Suprapubic skin (tissue), 4 donors: ENCODE measurements at regions not wholly inside any gene's neighbourhood (a gene's known extent, or its start where the extent isn't known, plus 50 kb on each side); places are given as distances from the start of the nearest gene placed in this dataset.

Experiments used
- DNase-seq, 2 donors: peaks; one replicate each; pipeline ENCODE4 v3.0.0-alpha.2; 2019; ENCODE audit warnings: low spot score in 2 of 2
- H3K27ac ChIP-seq: fragments of 200-600 bp; sonication (generic); one replicate; pipeline ENCODE4 v1.5.1; 2019
- H3K27me3 ChIP-seq: fragments of 200-600 bp; sonication (generic); one replicate; pipeline ENCODE4 v1.5.1; 2019
- H3K36me3 ChIP-seq: fragments of 200-600 bp; sonication (generic); one replicate; pipeline ENCODE4 v1.5.1; 2019
- H3K4me1 ChIP-seq: fragments of 200-600 bp; sonication (generic); one replicate; pipeline ENCODE4 v1.5.1; 2019
- H3K4me3 ChIP-seq: fragments of 200-600 bp; sonication (generic); one replicate; pipeline ENCODE4 v1.5.1; 2019; ENCODE audit warnings: mild to moderate bottlenecking
- H3K9me3 ChIP-seq: fragments of 200-600 bp; sonication (generic); one replicate; pipeline ENCODE4 v1.5.1; 2019
- CTCF ChIP-seq, 2 donors: fragments of 200-600 bp in 1 of 2; fragments of 450-650 bp in 1 of 2; sonication (generic) in 1 of 2; IDR thresholded peaks; one replicate each; pipeline ENCODE4 v1.5.1; 2016 to 2019; ENCODE audit warnings: antibody characterized with exemption in 2 of 2, mild to moderate bottlenecking in 1 of 2, moderate library complexity in 1 of 2
- EP300 ChIP-seq: sonication (generic); formaldehyde crosslinking; IDR thresholded peaks from one replicate; pipeline ENCODE4 v1.6.1; 2017; ENCODE audit warnings: antibody characterized with exemption
- POLR2A ChIP-seq, 2 donors: fragments of 450-650 bp; IDR thresholded peaks; one replicate each; pipeline ENCODE4 v1.6.1; 2017; ENCODE audit warnings: antibody characterized with exemption in 2 of 2, mild to moderate bottlenecking in 2 of 2, moderate library complexity in 2 of 2
- POLR2AphosphoS5 ChIP-seq, 3 donors: sonication (generic); formaldehyde crosslinking; IDR thresholded peaks; one replicate each; pipeline ENCODE4 v1.6.1; 2017; ENCODE audit warnings: antibody characterized with exemption in 3 of 3
- WGBS: methylation state at CpG from one replicate; pipeline ENCODE4 v1.1.5; 2018; 5-methylcytosine and 5-hydroxymethylcytosine counted together

DNA sequence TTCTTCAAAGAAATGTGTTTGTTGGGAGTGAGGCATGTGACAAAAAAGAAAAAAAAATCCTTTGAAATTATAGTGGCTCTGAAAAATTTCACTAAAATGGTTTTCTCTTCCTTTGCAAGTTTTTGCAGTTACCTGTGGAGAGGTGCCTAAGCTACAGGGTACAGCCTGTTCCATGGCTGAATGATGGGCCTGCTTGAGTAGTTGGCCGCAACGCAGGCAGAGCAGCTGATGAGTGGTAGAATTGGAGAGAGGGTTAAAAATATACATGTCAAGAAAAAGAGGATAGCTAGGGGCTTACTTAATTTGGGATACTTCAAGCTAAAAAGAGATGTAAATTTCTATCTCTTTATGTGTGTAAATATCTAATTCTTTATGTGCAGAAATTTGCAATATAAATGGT, 629.1 kb upstream of the SLC10A2 start:
- Histone ChIP-seq H3K27ac (no peak overlapping the region), H3K36me3 (no peaks in the 10 kb centered on the region), H3K9me3 (no peaks in the 10 kb centered on the region), H3K4me1 (no peaks in the 10 kb centered on the region), H3K4me3 (no peak overlapping the region), H3K27me3 (no peaks in the 10 kb centered on the region)
- 86% methylated on average over 2 of the region's 2 CpGs for WGBS
- no peak for DNase-seq
- no peak for TF ChIP-seq POLR2AphosphoS5 (IDR thresholded peaks at IDR 0.05)
- TF ChIP-seq POLR2A (IDR thresholded peaks at IDR 0.05), result no peak
- no peak for TF ChIP-seq EP300
- no peak for TF ChIP-seq CTCF (IDR thresholded peaks at IDR 0.05)

GRCh38 chr13:103694471-103694870, 628.3 kb upstream of the SLC10A2 start:
- no peaks in the 10 kb centered on the region for H3K27me3 ChIP-seq
- no peak for DNase-seq
- no peaks in the 10 kb centered on the region for H3K9me3 ChIP-seq
- no peak overlapping the region for H3K27ac ChIP-seq
- H3K4me1 ChIP-seq, result no peaks in the 10 kb centered on the region
- 59% methylated on average over 4 of the region's 4 CpGs for WGBS
- no peak for TF ChIP-seq POLR2AphosphoS5 (IDR thresholded peaks at IDR 0.05)
- TF ChIP-seq CTCF (IDR thresholded peaks at IDR 0.05), result no peak
- no peak for TF ChIP-seq EP300
- no peak for TF ChIP-seq POLR2A (IDR thresholded peaks at IDR 0.05)
- H3K36me3 ChIP-seq, result no peaks in the 10 kb centered on the region
- H3K4me3 ChIP-seq, result no peak overlapping the region

DNA sequence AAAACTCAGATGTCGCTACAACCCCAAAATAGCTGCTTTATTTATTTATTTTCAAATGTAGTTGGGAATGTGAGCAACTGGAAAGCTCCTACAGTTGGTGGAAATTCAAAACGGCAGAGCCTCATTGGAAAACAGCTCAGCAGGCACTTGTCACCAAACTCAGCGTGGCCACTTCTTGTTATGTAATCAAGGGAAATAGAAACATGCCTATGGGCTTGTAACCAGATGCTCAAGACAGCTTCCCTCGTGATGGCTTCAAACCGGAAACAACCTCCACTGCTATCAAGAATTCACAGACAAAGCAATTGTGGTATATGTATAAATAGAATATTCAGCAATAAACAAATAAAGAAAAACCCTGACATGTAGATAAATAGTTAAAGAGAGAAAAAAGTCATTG, 627.8 kb upstream of the SLC10A2 start:
- DNase-seq, result no peak
- H3K27me3 ChIP-seq, result no peaks in the 10 kb centered on the region
- no peaks in the 10 kb centered on the region for H3K36me3 ChIP-seq
- H3K4me1 ChIP-seq, result no peaks in the 10 kb centered on the region
- H3K9me3 ChIP-seq, result no peaks in the 10 kb centered on the region
- TF ChIP-seq POLR2AphosphoS5 (IDR thresholded peaks at IDR 0.05), result no peak
- TF ChIP-seq CTCF (IDR thresholded peaks at IDR 0.05), result no peak
- TF ChIP-seq POLR2A (IDR thresholded peaks at IDR 0.05), result no peak
- no peak for TF ChIP-seq EP300
- no peak overlapping the region for H3K4me3 ChIP-seq
- 43% methylated on average over 5 of the region's 5 CpGs for WGBS
- no peak overlapping the region for H3K27ac ChIP-seq

GRCh38 chr13:103692442-103692841, 626.2 kb upstream of the SLC10A2 start:
- Histone ChIP-seq H3K27me3 (no peaks in the 10 kb centered on the region), H3K27ac (no peak overlapping the region), H3K4me1 (no peaks in the 10 kb centered on the region), H3K36me3 (no peaks in the 10 kb centered on the region), H3K9me3 (no peaks in the 10 kb centered on the region), H3K4me3 (no peak overlapping the region)
- 92% methylated on average over 4 of the region's 4 CpGs for whole genome bisulfite sequencing
- no peak for DNase-seq
- no peak for TF ChIP-seq POLR2AphosphoS5 (IDR thresholded peaks at IDR 0.05)
- no peak for TF ChIP-seq CTCF (IDR thresholded peaks at IDR 0.05)
- TF ChIP-seq POLR2A (IDR thresholded peaks at IDR 0.05), result no peak
- no peak for TF ChIP-seq EP300

- Histone ChIP-seq H3K4me1 (no peaks in the 10 kb centered on the region), H3K4me3 (no peak overlapping the region), H3K27me3 (no peaks in the 10 kb centered on the region), H3K36me3 (no peaks in the 10 kb centered on the region), H3K9me3 (no peaks in the 10 kb centered on the region), H3K27ac (no peak overlapping the region)
- no peak for DNase-seq
- TF ChIP-seq EP300 (no peak), CTCF (IDR thresholded peaks at IDR 0.05) (no peak), POLR2AphosphoS5 (IDR thresholded peaks at IDR 0.05) (no peak), POLR2A (IDR thresholded peaks at IDR 0.05) (no peak)
Measured at GRCh38 chr13:103676329-103676728, 610.1 kb upstream of the SLC10A2 start.
